H9 (cell line): ENCODE measurements at regions not wholly inside any gene's neighbourhood (a gene's known extent, or its start where the extent isn't known, plus 50 kb on each side); places are given as distances from the start of the nearest gene placed in this dataset.
A peak's percentile ranks its signal among the peaks of the same experiment; 100 is the strongest.

Source experiments
- DNase-seq: peaks from one replicate; pipeline ENCODE4 v3.0.0-alpha.2; 2017
- H2AFZ ChIP-seq: one replicate; pipeline ENCODE4 v1.6.1; 2013; ENCODE audit warnings: mild to moderate bottlenecking, low read length, control low read depth, moderate library complexity
- H2AK5ac ChIP-seq: 2 replicates; pipeline ENCODE4 v1.6.1; 2013; ENCODE audit warnings: low read length, control low read depth, mixed read lengths; ENCODE audit not compliant: insufficient read length
- H2BK120ac ChIP-seq: one replicate; pipeline ENCODE4 v1.6.1; 2013; ENCODE audit warnings: low read depth, mild to moderate bottlenecking, low read length, control low read depth, inconsistent platforms; ENCODE audit not compliant: poor library complexity, severe bottlenecking
- H2BK12ac ChIP-seq: 2 replicates; pipeline ENCODE4 v1.6.1; 2013; ENCODE audit warnings: low read length, control low read depth, mixed read lengths, low read depth; ENCODE audit not compliant: insufficient read length
- H2BK15ac ChIP-seq: 2 replicates; pipeline ENCODE4 v1.6.1; 2013; ENCODE audit warnings: low read depth, low read length, control low read depth
- H2BK20ac ChIP-seq: one replicate; pipeline ENCODE4 v1.6.1; 2013; ENCODE audit warnings: low read depth, mild to moderate bottlenecking, low read length, control low read depth, inconsistent platforms; ENCODE audit not compliant: poor library complexity, severe bottlenecking
- H2BK5ac ChIP-seq: 2 replicates; pipeline ENCODE4 v1.6.1; 2013; ENCODE audit warnings: low read length, control low read depth, mixed read lengths; ENCODE audit not compliant: insufficient read length
- H3K14ac ChIP-seq: 2 replicates; pipeline ENCODE4 v1.6.1; 2013; ENCODE audit warnings: low read length, control low read depth; ENCODE audit not compliant: insufficient read depth
- H3K18ac ChIP-seq: 2 replicates; pipeline ENCODE4 v1.6.1; 2013; ENCODE audit warnings: low read depth, mild to moderate bottlenecking, mixed read lengths, low read length, control low read depth; ENCODE audit not compliant: insufficient read length
- H3K23ac ChIP-seq: 2 replicates; pipeline ENCODE4 v1.6.1; 2013; ENCODE audit warnings: low read length, control low read depth, mixed read lengths, low read depth; ENCODE audit not compliant: insufficient read length
- H3K23me2 ChIP-seq: 2 replicates; pipeline ENCODE4 v1.6.1; 2013; ENCODE audit warnings: low read depth, mild to moderate bottlenecking, mixed read lengths, low read length, control low read depth; ENCODE audit not compliant: insufficient read length, poor library complexity, severe bottlenecking
- H3K27ac ChIP-seq: 2 replicates; pipeline ENCODE4 v1.5.1; 2013; ENCODE audit warnings: low read length, control low read depth, mixed read lengths, low read depth; ENCODE audit not compliant: insufficient read length
- H3K27me3 ChIP-seq: 2 replicates; pipeline ENCODE4 v1.6.1; 2013; ENCODE audit warnings: low read length, control low read depth, inconsistent platforms; ENCODE audit not compliant: insufficient read depth
- H3K4ac ChIP-seq: 2 replicates; pipeline ENCODE4 v1.6.1; 2013; ENCODE audit warnings: low read depth, mild to moderate bottlenecking, control low read depth, inconsistent platforms, low read length, moderate library complexity
- H3K4me1 ChIP-seq: 2 replicates; pipeline ENCODE4 v1.6.1; 2013; ENCODE audit warnings: low read length, control low read depth, inconsistent platforms; ENCODE audit not compliant: insufficient read depth
- H3K4me2 ChIP-seq: 2 replicates; pipeline ENCODE4 v1.6.1; 2013; ENCODE audit warnings: low read length, control low read depth, mixed read lengths; ENCODE audit not compliant: insufficient read length, insufficient read depth
- H3K56ac ChIP-seq: 2 replicates; pipeline ENCODE4 v1.6.1; 2013; ENCODE audit warnings: low read depth, mild to moderate bottlenecking, mixed read lengths, low read length, control low read depth; ENCODE audit not compliant: insufficient read length
- H3K79me1 ChIP-seq: 2 replicates; pipeline ENCODE4 v1.6.1; 2013; ENCODE audit warnings: low read depth, mild to moderate bottlenecking, moderate library complexity, low read length, control low read depth, inconsistent platforms; ENCODE audit not compliant: insufficient read depth, poor library complexity, severe bottlenecking
- H3K79me2 ChIP-seq: 2 replicates; pipeline ENCODE4 v1.6.1; 2013; ENCODE audit warnings: low read length, control low read depth, inconsistent platforms; ENCODE audit not compliant: insufficient read depth
- H3K9ac ChIP-seq: 2 replicates; pipeline ENCODE4 v1.6.1; 2013; ENCODE audit warnings: low read length, control low read depth, mixed read lengths; ENCODE audit not compliant: insufficient read length; ENCODE audit errors: extremely low read depth
- H3K9me3 ChIP-seq: one replicate; pipeline ENCODE4 v1.6.1; 2013; ENCODE audit warnings: low read depth, low read length, inconsistent platforms; ENCODE audit not compliant: control insufficient read depth
- H3T11ph ChIP-seq: one replicate; pipeline ENCODE4 v1.6.1; 2013; ENCODE audit warnings: mild to moderate bottlenecking, low read length, control low read depth, inconsistent platforms
- H4K20me1 ChIP-seq: one replicate; pipeline ENCODE4 v1.6.1; 2013; ENCODE audit not compliant: control insufficient read depth, insufficient read length, insufficient read depth
- H4K5ac ChIP-seq: 2 replicates; pipeline ENCODE4 v1.6.1; 2013; ENCODE audit warnings: low read depth, mild to moderate bottlenecking, mixed read lengths, low read length, control low read depth; ENCODE audit not compliant: insufficient read length
- H4K8ac ChIP-seq: replicated peaks from 2 replicates; pipeline ENCODE4 v1.6.1; 2013; ENCODE audit warnings: low read length, control low read depth, mixed read lengths, low read depth; ENCODE audit not compliant: insufficient read length
- H4K91ac ChIP-seq: 2 replicates; pipeline ENCODE4 v1.6.1; 2013; ENCODE audit warnings: low read depth, mild to moderate bottlenecking, moderate library complexity, mixed read lengths, low read length, control low read depth; ENCODE audit not compliant: insufficient read length
- H3K27ac Mint-ChIP-seq, 3 experiments: 2 replicates in 2 of 3; 3 replicates in 1 of 3; pipeline ENCODE4 v1.8.0; 2020 to 2021; ENCODE audit warnings: mixed read lengths in 3 of 3, mild to moderate bottlenecking in 1 of 3, moderate library complexity in 1 of 3
- H3K27me3 Mint-ChIP-seq: 2 replicates; pipeline ENCODE4 v1.8.0; 2021; ENCODE audit warnings: low read depth, mild to moderate bottlenecking, moderate library complexity, mixed read lengths
- H3K36me3 Mint-ChIP-seq, 3 experiments: 2 replicates in 2 of 3; 3 replicates in 1 of 3; pipeline ENCODE4 v1.8.0; 2020 to 2021; ENCODE audit warnings: low read depth in 3 of 3, mixed read lengths in 3 of 3; ENCODE audit not compliant: insufficient read depth in 1 of 3
- H3K4me1 Mint-ChIP-seq, 2 experiments: 2 replicates each; pipeline ENCODE4 v1.8.0; 2020; ENCODE audit warnings: mixed read lengths in 2 of 2
- H3K4me3 Mint-ChIP-seq, 2 experiments: 2 replicates in 1 of 2; 3 replicates in 1 of 2; pipeline ENCODE4 v1.8.0; 2020 to 2021; ENCODE audit warnings: mild to moderate bottlenecking in 2 of 2, mixed read lengths in 2 of 2, moderate library complexity in 1 of 2
- H3K9me3 Mint-ChIP-seq, 2 experiments: 2 replicates in 1 of 2; 3 replicates in 1 of 2; pipeline ENCODE4 v1.8.0; 2020; ENCODE audit warnings: mild to moderate bottlenecking in 2 of 2, mixed read lengths in 2 of 2, moderate library complexity in 1 of 2
- WGBS: extraction: QIAGEN DNeasy Blood & Tissue Kit; methylation state at CpG from one replicate; pipeline ENCODE4 v1.1.7; 2013; ENCODE audit warnings: missing lambda C conversion rate, low lambda C conversion rate, mixed read lengths; ENCODE audit not compliant: insufficient read length; ENCODE audit errors: extremely low coverage; 5-methylcytosine and 5-hydroxymethylcytosine counted together
- TF ChIP-seq, protein P1 (sequence below): fragments of 200-600 bp; sonication (generic); conservative IDR thresholded peaks from 3 replicates; pipeline ENCODE4 v1.8.0; 2021; ENCODE audit warnings: antibody characterized with exemption, mild to moderate bottlenecking

GRCh38 chr14:55929136-55929535, 189.1 kb upstream of the PELI2 start:
- no peak overlapping the region for H2BK20ac ChIP-seq
- no peaks in the 10 kb centered on the region for H3K23me2 ChIP-seq
- no peaks in the 10 kb centered on the region for H3K4me1 ChIP-seq
- Mint-ChIP-seq H3K9me3 (peaks cover 0 to 5% of the 10 kb centered on the region in 2 experiments; a peak in 3 of 5 replicates), H3K4me1 (peaks cover 28 to 32% of the 10 kb centered on the region in 2 experiments), H3K27ac (no peak overlapping the region), H3K36me3 (peaks cover 0 to 7% (median 2%) of the 10 kb centered on the region in 3 experiments; a peak in 3 of 7 replicates), H3K27me3 (no peaks in the 10 kb centered on the region; the same call in 1 of the 2 replicates), H3K4me3 (no peak overlapping the region; a peak in 1 of 5 replicates)
- no peak overlapping the region for H3T11ph ChIP-seq
- no peak overlapping the region for H3K9ac ChIP-seq
- no peak overlapping the region for H3K56ac ChIP-seq
- H3K79me1 ChIP-seq, result no peaks in the 10 kb centered on the region
- H3K18ac ChIP-seq, result no peak overlapping the region
- no peak overlapping the region for H3K23ac ChIP-seq
- H3K27me3 ChIP-seq, result no peaks in the 10 kb centered on the region
- no peak overlapping the region for H3K27ac ChIP-seq
- no peak overlapping the region for H4K5ac ChIP-seq
- no peak overlapping the region for H2BK5ac ChIP-seq
- H3K9me3 ChIP-seq, result no peaks in the 10 kb centered on the region
- no peak overlapping the region for H2BK15ac ChIP-seq
- no peaks in the 10 kb centered on the region for H4K20me1 ChIP-seq
- H4K91ac ChIP-seq, result no peak overlapping the region
- TF ChIP-seq, protein P1, sequence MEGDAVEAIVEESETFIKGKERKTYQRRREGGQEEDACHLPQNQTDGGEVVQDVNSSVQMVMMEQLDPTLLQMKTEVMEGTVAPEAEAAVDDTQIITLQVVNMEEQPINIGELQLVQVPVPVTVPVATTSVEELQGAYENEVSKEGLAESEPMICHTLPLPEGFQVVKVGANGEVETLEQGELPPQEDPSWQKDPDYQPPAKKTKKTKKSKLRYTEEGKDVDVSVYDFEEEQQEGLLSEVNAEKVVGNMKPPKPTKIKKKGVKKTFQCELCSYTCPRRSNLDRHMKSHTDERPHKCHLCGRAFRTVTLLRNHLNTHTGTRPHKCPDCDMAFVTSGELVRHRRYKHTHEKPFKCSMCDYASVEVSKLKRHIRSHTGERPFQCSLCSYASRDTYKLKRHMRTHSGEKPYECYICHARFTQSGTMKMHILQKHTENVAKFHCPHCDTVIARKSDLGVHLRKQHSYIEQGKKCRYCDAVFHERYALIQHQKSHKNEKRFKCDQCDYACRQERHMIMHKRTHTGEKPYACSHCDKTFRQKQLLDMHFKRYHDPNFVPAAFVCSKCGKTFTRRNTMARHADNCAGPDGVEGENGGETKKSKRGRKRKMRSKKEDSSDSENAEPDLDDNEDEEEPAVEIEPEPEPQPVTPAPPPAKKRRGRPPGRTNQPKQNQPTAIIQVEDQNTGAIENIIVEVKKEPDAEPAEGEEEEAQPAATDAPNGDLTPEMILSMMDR, result no peak
- no peak overlapping the region for H4K8ac ChIP-seq
- no peak overlapping the region for H3K4ac ChIP-seq
- DNase-seq, result no peak
- no peak overlapping the region for H2AK5ac ChIP-seq
- H3K14ac ChIP-seq, result no peak overlapping the region
- no peak overlapping the region for H2BK120ac ChIP-seq
- no peak overlapping the region for H2BK12ac ChIP-seq
- no CpG with 5 or more reads among the region's 4 CpGs for WGBS
- H2AFZ ChIP-seq, result peak overlapping the region; percentile 14
- H3K4me2 ChIP-seq, result no peak overlapping the region
- H3K79me2 ChIP-seq, result no peaks in the 10 kb centered on the region
